ENCODE measurements at regions not wholly inside any gene's neighbourhood (a gene's known extent, or its start where the extent isn't known, plus 50 kb on each side); places are given as distances from the start of the nearest gene placed in this dataset.

GRCh38 chr5:102664616-102665335, 90.3 kb upstream of the PAM start:
- Mint-ChIP-seq H3K4me3 (no peak overlapping the region), H3K9me3 (ENCODE audit: insufficient read depth) (no peaks in the 10 kb centered on the region), H3K27me3 (no peaks in the 10 kb centered on the region), H3K4me1 (no peaks in the 10 kb centered on the region), H3K27ac (no peak overlapping the region)
- no peak for TF ChIP-seq EZH2 (IDR thresholded peaks at IDR 0.05; ENCODE audit: borderline replicate concordance, insufficient read depth, low read depth, low read length, poor library complexity, severe bottlenecking)
- TF ChIP-seq CTCF (IDR thresholded peaks at IDR 0.05): no peak
- Histone ChIP-seq H3K27me3 (replicated peaks in 1 of 4; ENCODE audit: control extremely low read depth in 1 of 4, control insufficient read depth in 3 of 4, insufficient read depth in 4 of 4, low read length in 3 of 4) (no peaks in the 10 kb centered on the region), H3K4me3 (ENCODE audit: control extremely low read depth in 1 of 5, extremely low read depth in 1 of 5, insufficient read depth in 1 of 5, low read depth in 2 of 5, low read length in 4 of 5) (no peak overlapping the region), H3K79me2 (ENCODE audit: control insufficient read depth, insufficient read depth, low read length) (no peaks in the 10 kb centered on the region), H3K9ac (ENCODE audit: low read length) (no peak overlapping the region), H3K36me3 (replicated peaks in 1 of 2; ENCODE audit: control extremely low read depth in 1 of 2, control insufficient read depth in 1 of 2, extremely low read depth in 1 of 2, insufficient read depth in 2 of 2, low read length in 1 of 2) (no peaks in the 10 kb centered on the region), H3K4me2 (replicated peaks; ENCODE audit: low read depth, low read length, poor library complexity, severe bottlenecking) (no peak overlapping the region), H3K27ac (ENCODE audit: low read length in 2 of 2) (no peak overlapping the region), H3K9me3 (ENCODE audit: control extremely low read depth in 1 of 3, control insufficient read depth in 2 of 3, insufficient read depth in 1 of 3, low read length in 2 of 3) (no peaks in the 10 kb centered on the region), H3K4me1 (ENCODE audit: control insufficient read depth in 2 of 2, insufficient read depth in 2 of 2, low read length in 2 of 2) (no peaks in the 10 kb centered on the region), H4K20me1 (ENCODE audit: control insufficient read depth, insufficient read depth, low read length, poor library complexity, severe bottlenecking) (no peaks in the 10 kb centered on the region), H2AFZ (ENCODE audit: insufficient read depth, low read depth, low read length, poor library complexity, severe bottlenecking) (no peak overlapping the region)
- ChIA-PET CTCF (no interaction called here), POLR2A (no interaction called here)
- DNase-seq: no peak
- no CpG with 5 or more reads among the region's 4 CpGs for WGBS (ENCODE audit: insufficient coverage)
- ATAC-seq (ENCODE audit: low read depth): no peak
- intact Hi-C loops (cut with micrococcal nuclease): no loop called here

- no peaks in the 10 kb centered on the region for H3K9me3 ChIP-seq (ENCODE audit: control extremely low read depth in 1 of 3, control insufficient read depth in 2 of 3, insufficient read depth in 1 of 3, low read length in 2 of 3)
- no peak overlapping the region for H3K4me3 Mint-ChIP-seq
- no peak overlapping the region for H2AFZ ChIP-seq (ENCODE audit: insufficient read depth, low read depth, low read length, poor library complexity, severe bottlenecking)
- TF ChIP-seq EZH2 (IDR thresholded peaks at IDR 0.05; ENCODE audit: borderline replicate concordance, insufficient read depth, low read depth, low read length, poor library complexity, severe bottlenecking) (no peak), CTCF (IDR thresholded peaks at IDR 0.05) (no peak)
- no peaks in the 10 kb centered on the region for H3K79me2 ChIP-seq (ENCODE audit: control insufficient read depth, insufficient read depth, low read length)
- no peaks in the 10 kb centered on the region for H3K36me3 ChIP-seq (replicated peaks in 1 of 2; ENCODE audit: control extremely low read depth in 1 of 2, control insufficient read depth in 1 of 2, extremely low read depth in 1 of 2, insufficient read depth in 2 of 2, low read length in 1 of 2)
- H3K4me1 Mint-ChIP-seq: no peaks in the 10 kb centered on the region
- no peak overlapping the region for H3K27ac Mint-ChIP-seq
- H3K9me3 Mint-ChIP-seq (ENCODE audit: insufficient read depth): no peaks in the 10 kb centered on the region
- H3K4me1 ChIP-seq (ENCODE audit: control insufficient read depth in 2 of 2, insufficient read depth in 2 of 2, low read length in 2 of 2): no peaks in the 10 kb centered on the region
- no peaks in the 10 kb centered on the region for H4K20me1 ChIP-seq (ENCODE audit: control insufficient read depth, insufficient read depth, low read length, poor library complexity, severe bottlenecking)
- ChIA-PET CTCF (interaction anchor here (1.1 kb wide), 1 partner anchor 15 kb away, joined by 3 read pairs; no protein-coding TSS in a partner anchor), POLR2A (no interaction called here)
- ATAC-seq (ENCODE audit: low read depth) (no peak), DNase-seq (no peak)
- H3K27me3 Mint-ChIP-seq: no peaks in the 10 kb centered on the region
- no peak overlapping the region for H3K4me3 ChIP-seq (ENCODE audit: control extremely low read depth in 1 of 5, extremely low read depth in 1 of 5, insufficient read depth in 1 of 5, low read depth in 2 of 5, low read length in 4 of 5)
- no peak overlapping the region for H3K4me2 ChIP-seq (replicated peaks; ENCODE audit: low read depth, low read length, poor library complexity, severe bottlenecking)
- H3K27ac ChIP-seq (ENCODE audit: low read length in 2 of 2): no peak overlapping the region
- no peaks in the 10 kb centered on the region for H3K27me3 ChIP-seq (replicated peaks in 1 of 4; ENCODE audit: control extremely low read depth in 1 of 4, control insufficient read depth in 3 of 4, insufficient read depth in 4 of 4, low read length in 3 of 4)
- H3K9ac ChIP-seq (ENCODE audit: low read length): no peak overlapping the region
- intact Hi-C loops (cut with micrococcal nuclease): no loop called here
- no CpG with 5 or more reads among the region's 4 CpGs for WGBS (ENCODE audit: insufficient coverage)
These were observed 88.8 kb upstream of the PAM start for GRCh38 chr5:102666164-102666946.

Data from B cell (primary cell).